Epithelial cell of prostate (primary cell): ENCODE measurements at regions not wholly inside any gene's neighbourhood (a gene's known extent, or its start where the extent isn't known, plus 50 kb on each side); places are given as distances from the start of the nearest gene placed in this dataset.
"Not testable (repeated sequence)": the region's sequence is repeated elsewhere in the genome, so short reads cannot be mapped to it uniquely, and the experiment has no call there.

Experiments used
- DNase-seq: peaks from one replicate; pipeline ENCODE4 v3.0.0-alpha.2; 2011; ENCODE audit warnings: low read depth, low spot score
- H3K27ac ChIP-seq: fragments of 450-650 bp; 2 replicates; pipeline ENCODE4 v1.5.1; 2017; ENCODE audit warnings: mild to moderate bottlenecking

DNA sequence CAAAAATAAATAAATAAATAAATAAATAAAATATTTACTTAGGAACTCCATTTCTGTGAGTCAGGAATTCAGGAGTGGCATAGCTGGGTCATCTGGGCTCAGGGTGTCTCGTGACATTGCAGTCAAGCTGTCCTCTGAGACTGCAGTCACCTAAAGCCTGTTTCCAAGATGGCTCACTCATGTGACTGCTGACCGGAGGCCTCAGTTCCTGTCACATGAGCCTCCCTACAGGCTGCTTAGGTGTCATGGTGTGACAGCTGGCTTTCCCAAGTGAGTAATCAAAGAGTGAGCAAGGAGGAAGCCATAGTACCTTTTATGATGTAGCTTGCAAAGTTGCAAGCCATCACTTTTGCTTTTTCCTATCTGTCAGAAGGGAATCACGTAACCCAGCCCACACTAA lies 128.6 kb upstream of the KCTD7 start:
- no peak for DNase-seq
- H3K27ac ChIP-seq, result peak overlapping the region; percentile 31

DNA sequence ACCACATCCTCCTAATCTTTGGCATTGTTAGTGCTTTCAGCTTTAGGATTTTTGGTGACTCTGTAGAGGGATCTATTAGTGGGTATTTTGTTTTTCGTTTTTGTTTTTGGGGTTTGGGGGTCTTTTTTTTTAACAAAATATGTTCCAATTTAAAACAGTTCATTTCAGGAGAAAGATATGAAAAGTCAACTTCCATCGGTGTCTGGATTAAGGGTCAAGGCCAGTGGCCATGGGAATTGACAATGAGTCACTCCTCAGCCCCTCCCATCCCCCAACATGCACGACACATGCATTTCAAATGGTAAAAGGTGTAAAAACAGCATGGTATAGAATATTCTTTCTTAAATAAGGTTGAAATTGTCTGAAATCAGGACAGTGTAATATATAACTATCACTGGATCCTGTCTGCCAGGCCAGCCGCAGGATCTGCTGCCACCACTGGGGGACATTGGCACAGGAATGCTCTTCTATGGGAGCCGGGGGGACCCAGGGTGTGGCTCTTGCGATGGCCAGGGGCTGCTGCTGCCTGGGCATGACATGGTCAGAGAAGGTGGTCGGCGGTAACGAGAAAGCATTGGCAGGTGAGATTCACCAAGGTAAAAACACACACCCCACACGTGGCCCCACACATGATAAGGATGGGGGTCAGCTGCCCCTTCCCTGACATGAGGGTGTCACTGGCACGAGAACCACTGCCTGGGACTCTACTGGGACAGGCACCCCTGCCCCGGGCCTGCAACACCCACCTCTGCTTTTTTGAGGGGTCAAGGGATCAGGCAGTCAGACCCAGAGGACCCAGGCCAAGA lies 126.2 kb upstream of the KCTD7 start:
- DNase-seq, result no peak
- no peak overlapping the region for H3K27ac ChIP-seq

GRCh38 chr7:66503036-66503370 lies 125.7 kb upstream of the KCTD7 start:
- DNase-seq, result no peak
- no peak overlapping the region for H3K27ac ChIP-seq

GRCh38 chr7:66503551-66504031 lies 125.1 kb upstream of the KCTD7 start:
- no peak for DNase-seq
- H3K27ac ChIP-seq, result no peak overlapping the region

GRCh38 chr7:66504131-66504530 lies 124.5 kb upstream of the KCTD7 start:
- H3K27ac ChIP-seq, result no peak overlapping the region
- DNase-seq, result no peak

DNA sequence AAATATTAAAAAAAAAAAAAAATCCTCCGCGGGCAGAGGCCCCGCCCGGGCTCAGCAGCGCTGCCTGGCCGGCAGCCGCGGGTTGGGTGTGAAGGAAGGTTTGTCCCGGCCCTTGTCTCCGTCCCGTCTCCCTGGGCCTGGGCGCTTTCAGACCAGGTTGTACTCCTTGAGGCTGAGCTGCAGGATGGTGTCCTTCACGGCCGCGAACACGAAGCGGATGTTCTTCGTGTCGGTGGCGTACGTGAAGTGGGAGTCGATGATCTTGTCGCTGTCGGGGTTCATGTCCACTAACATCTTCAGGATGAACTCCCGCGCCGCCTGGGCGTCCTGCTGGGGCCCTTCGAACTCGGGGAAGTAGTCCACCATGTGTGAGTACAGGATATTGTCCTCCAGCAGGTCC lies 123.7 kb upstream of the KCTD7 start:
- no peak for DNase-seq

GRCh38 chr7:66505531-66506451 lies 122.9 kb upstream of the KCTD7 start:
- DNase-seq, result no peak

More for the DNA sequence above, 123.7 kb upstream of the KCTD7 start:
- H3K27ac ChIP-seq, result no peak overlapping the region

DNA sequence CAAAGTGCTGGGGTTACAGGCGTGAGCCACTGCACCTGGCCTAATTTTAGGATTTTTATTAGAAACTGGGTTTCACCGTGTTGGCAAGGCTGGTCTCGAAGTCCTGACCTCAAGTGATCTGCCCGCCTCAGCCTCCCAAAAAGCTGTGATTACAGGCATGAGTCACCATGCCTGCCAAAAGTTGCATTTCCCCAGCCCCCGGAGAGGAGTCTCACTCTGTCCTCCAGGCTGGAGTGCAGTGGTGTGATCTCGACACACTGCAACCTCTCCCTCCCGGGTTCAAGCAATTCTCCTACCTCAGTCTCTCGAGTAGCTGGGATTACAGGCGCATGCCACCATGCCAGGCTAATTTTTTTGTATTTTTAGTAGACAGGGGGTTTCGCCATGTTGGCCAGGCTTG lies 122.0 kb upstream of the KCTD7 start:
- not testable (repeated sequence) for H3K27ac ChIP-seq, DNase-seq

More at GRCh38 chr7:66505531-66506451, 122.9 kb upstream of the KCTD7 start:
- H3K27ac ChIP-seq, result no peak overlapping the region

DNA sequence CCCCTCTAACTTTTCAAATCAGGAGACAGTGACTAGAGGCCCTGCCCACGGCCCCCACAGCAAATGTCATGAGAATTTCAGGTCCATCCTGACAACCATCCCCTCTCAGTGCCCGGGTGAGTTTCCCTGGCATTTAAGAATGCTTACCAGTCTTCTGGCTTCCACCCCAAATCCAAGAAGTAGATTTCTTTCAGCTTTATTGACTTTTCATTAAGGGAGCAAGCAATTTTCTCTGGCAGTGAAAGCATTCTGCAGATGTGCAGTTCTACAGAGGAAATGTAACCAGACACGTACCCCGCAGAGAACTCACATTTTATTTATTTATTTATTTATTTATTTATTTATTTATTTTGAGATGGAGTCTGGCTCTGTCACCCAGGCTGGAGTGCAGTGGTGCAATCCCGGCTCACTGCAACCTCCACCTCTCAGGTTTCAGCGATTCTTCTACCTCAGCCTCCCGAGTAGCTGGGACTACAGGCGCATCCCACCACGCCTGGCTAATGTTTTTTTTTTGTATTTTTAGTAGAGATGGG lies 120.9 kb upstream of the KCTD7 start:
- no peak for DNase-seq
- H3K27ac ChIP-seq, result no peak overlapping the region

DNA sequence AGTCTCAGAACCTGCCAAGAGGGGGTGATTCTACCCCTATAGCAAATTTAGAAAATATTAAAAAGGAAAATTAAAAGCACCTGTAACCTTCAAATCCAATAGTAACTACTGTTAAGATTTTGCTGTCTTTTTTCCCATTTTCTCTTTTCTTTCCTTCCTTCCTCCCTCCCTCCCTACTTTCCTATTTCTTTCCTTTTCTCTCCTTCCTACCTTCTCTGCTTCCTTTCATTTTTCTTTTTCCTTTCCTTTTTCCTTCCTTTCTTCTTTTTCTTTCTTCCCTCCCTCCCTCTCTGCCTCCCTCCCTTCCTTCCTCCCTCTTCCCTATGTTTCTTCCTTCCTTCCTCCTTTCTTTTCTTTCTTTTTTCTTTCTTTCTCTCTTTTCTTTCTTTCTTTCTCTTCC lies 120.2 kb upstream of the KCTD7 start:
- no peak overlapping the region for H3K27ac ChIP-seq
- no peak for DNase-seq

DNA sequence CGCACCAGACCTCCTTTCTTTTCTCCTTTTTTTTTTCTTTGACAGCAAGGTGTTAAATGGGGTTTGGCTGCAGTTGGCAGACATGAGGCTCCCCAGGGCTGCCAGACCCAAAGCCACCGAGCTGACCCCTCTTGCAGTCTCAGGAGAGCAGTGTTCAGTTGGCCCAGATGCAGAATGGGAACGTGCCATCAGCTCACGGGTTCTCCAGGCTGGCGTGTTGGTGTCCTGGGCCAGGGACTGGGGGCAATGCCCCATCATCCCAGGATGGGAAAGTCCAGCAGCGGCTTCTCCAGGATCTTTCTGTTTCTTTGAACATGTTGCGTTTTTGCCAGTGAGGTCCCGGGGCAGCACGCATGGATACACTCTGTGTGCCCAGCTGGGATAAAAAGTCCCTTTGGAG lies 114.6 kb upstream of the KCTD7 start:
- DNase-seq, result no peak
- H3K27ac ChIP-seq, result no peak overlapping the region

GRCh38 chr7:66517212-66517909 lies 111.3 kb upstream of the KCTD7 start:
- no peak overlapping the region for H3K27ac ChIP-seq
- no peak for DNase-seq

GRCh38 chr7:66518151-66518691 lies 110.5 kb upstream of the KCTD7 start:
- DNase-seq, result no peak
- no peak overlapping the region for H3K27ac ChIP-seq

DNA sequence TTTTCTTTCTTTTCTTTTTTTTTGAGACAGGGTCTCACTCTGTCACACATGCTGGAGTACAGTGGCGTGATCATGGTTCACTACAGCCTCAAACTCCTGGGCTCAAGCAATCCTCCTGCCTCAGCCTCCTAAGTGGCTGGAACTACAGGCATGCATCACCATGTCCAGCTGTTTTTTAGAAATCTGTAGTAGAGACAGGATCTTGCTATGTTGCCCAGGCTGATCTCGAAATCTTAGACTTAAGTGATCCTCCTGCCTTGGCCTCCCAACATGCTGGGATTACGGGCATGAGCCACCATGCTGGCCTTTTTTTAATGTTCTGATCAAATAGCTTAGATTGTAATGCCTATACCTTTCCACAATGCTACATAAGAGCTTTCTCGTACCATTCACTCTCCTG lies 107.0 kb upstream of the KCTD7 start:
- no peak overlapping the region for H3K27ac ChIP-seq
- DNase-seq, result no peak

DNA sequence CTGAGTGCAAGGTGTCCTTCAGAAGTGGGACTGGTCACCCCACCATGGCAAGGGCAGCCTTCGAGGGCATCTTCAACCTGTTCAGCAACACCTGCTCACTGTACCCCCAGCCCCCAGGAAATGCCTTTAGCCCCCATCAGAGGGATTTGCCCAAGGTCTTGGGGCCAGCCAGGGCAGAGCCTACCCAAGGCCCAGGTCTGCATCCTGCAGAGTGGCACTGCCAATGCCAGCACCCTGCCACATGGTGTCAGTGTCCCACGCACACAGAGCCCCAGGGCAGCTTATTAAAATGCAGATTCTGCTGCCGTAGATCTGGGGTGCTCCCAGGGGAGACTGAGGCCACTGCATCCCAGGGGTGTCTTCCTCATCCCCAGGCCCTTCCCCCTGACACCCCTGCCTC lies 106.2 kb upstream of the KCTD7 start:
- H3K27ac ChIP-seq, result no peak overlapping the region
- DNase-seq, result no peak

DNA sequence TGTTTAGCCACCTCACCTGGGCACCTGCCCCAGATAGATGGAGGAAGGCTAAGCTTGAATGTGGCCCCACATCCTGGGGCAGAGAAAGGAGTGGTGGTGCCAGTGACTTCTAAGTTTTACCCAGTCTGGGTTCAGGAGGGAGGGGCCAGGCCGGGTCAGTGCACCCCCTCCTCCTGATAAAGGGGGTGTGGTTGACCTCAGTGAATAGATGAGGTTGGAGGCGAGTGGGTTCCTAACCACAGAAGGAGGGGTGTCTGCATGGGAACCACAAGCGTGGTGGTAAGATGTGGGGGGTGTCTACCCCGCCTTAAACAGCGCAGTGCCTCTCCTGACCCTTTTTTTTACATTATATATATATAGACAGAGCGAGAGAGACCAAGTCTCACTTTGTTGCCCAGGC lies 105.3 kb upstream of the KCTD7 start:
- DNase-seq, result no peak
- no peak overlapping the region for H3K27ac ChIP-seq

- DNase-seq, result no peak
- H3K27ac ChIP-seq, result no peak overlapping the region
Observed at GRCh38 chr7:66524738-66525137, 103.9 kb upstream of the KCTD7 start.

DNA sequence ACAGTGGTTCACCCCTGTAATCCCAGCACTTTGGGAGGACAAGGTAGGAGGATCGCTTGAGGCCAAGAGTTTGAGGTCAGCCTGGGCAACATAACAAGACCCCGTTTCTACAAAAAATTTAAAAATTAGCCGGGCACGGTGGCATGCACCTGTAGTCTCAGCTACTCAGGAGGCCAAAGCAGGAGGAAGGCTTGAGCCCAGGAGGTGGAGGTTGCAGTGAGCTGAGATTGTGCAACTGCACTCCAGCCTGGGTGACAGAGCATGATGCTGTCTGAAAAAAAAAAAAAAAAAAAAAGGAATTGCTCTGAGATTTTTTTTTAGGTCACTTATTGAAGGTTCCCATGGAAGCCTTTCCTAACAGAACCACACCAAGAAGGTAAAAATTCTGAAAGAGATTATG lies 101.9 kb upstream of the KCTD7 start:
- H3K27ac ChIP-seq, DNase-seq: not testable (repeated sequence)

DNA sequence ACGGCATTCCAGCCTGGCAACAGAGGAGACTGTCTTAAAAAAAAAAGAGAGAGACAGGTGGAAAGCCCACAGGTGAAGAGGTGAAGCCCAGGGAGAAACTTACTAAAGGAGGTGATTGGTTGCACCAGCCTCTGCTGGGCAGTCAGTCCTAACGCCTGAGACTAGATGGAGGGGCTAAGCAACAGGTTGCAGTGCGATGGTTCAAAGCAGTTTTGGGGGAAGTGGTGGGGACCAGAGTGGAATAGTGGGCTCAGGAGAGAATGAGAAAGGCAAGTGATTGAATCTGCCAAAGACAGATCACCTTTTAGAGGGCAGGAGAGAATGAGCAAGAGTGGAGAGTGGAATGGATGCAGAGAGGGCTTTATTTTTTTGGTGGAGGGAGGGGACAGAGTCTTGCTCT lies 100.0 kb upstream of the KCTD7 start:
- no peak for DNase-seq

More for the DNA sequence above, 100.0 kb upstream of the KCTD7 start:
- H3K27ac ChIP-seq, result no peak overlapping the region
